Astrocyte of the hippocampus (primary cell): ENCODE measurements at regions not wholly inside any gene's neighbourhood (a gene's known extent, or its start where the extent isn't known, plus 50 kb on each side); places are given as distances from the start of the nearest gene placed in this dataset.

Experiments
- DNase-seq: peaks from one replicate; pipeline ENCODE4 v3.0.0; 2011; ENCODE audit warnings: low read depth, low spot score

DNA sequence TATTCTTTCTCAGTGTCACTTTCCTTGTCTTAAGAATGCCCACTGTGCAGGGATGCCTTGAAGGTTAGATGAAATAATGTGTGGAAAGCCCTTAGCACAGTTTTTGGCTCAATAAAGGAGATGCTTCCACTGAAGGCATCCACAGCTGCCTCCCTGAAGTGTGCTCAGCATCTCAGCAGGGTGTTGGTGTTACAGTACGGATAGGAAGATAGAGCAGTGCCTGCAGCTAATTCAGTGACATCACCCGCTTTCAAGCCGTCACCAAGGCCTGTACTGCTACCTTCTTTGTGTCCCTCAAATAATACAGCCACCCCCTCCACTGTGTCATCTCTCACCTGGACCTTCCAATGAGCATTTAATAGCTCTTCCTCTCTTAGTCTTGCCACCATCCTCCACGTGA lies 59.0 kb downstream of the NDUFS5 start:
- no peak for DNase-seq

DNA sequence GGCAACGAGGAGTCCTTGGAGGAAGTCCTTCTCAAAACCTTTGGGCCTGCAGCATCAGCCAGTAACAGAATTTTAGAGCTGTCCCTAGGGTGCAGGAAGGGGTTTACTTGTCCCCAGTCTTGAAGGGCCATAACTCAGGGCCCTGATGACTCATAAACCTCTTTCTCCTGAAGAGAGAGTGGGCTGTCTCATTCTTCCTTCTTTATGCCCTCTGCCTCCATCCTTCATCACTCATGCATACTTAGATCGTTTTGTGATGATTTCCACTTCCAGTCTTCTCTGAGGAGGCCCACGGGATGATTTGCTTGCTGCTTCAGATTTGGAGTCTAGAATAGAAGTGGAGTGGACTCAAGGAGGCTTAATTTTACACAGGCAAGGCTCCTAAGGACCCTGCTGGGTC lies 60.2 kb downstream of the NDUFS5 start:
- DNase-seq = no peak

DNA sequence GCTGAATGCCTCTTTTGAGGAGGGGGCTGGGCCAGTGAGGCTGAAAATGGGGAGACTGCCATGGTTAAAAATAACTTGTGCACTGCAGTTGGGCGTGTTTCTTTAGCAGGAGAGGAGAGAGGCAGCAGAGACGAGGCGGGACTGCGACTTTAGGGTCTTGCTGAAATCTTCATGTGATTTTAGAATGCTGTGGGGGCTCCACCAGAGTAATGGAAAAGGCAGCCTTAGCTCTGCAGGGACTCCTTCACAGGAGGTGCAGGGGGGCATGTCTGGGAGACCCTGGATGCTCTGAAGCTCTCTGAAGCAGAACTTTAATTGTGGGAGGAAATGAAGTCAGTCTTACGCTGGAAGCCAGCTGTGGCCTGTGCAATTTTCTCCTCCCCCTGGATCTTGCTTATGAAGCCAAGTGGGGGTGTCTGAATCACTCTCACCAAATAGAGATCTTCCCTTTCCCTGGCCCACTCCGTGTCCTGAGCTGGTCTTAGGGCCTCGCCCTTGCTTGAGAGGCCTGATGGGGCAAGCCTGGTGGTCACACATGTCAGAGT lies 60.8 kb downstream of the NDUFS5 start:
- DNase-seq = no peak

DNA sequence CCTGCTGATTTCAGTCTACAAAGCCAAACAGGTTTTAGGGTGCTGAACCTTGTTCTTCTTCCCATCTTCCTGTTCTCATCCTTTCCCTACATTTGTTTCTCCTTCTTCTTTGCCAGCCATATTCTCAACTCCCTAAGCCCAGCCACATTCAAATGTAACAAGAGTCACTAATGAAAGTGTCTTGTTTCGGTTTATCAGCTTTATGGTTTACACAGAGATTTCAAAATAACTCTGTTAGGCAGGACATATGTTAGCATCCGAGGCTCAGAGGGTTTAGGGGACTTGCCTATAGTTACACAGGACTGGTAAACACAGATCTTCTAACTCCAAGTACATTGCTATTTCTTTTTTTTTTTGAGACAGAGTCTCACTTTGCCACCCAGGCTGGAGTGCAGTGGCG lies 61.3 kb downstream of the NDUFS5 start:
- no peak for DNase-seq

DNA sequence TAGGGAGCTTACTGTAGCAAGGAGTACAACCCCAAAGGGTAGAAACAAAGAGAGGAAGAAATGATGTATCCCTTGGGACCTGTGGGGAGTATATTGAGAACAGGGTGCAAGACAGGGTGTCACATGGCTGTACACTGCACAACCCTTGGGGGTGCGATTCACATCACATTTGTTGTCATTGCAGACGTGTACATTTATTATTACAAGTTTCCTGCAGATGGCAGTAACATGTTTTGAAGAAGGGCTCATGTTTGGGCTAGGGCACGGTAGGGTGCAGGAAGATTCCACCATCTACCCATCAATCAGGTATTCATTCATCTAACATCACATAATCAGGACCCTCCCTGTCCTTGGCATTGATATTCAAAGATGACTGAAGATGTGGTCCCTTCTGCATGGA lies 62.5 kb downstream of the NDUFS5 start:
- no peak for DNase-seq

DNA sequence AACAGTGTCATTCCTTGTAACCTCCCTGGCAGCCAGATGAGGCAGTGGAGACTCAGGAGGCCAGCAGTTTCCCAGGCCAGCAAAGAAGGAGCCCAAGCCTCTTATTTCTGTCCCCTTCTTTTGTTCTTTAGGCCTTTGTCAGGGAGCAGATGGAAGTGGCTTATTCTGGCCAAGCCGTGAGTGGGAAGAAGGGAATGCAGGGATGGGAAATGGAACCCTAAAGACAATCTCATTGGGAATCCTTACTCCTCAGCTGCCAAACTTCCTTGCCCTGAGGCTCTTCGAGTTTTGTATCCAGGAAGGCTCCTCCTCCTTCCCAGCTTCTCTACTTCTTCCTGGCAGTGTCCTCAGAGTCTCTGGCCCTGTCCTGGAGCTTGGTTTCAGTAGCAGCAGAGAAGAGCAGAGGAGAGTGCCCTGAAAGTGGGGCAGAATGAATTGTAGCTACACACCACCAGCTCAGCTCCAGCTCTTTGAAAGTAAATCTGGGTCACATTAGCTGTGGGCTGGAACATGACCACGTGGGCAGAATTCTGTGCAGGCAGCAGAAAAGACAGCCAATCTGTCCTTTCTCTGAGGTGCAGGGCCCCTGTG lies 63.9 kb downstream of the NDUFS5 start:
- no peak for DNase-seq

DNA sequence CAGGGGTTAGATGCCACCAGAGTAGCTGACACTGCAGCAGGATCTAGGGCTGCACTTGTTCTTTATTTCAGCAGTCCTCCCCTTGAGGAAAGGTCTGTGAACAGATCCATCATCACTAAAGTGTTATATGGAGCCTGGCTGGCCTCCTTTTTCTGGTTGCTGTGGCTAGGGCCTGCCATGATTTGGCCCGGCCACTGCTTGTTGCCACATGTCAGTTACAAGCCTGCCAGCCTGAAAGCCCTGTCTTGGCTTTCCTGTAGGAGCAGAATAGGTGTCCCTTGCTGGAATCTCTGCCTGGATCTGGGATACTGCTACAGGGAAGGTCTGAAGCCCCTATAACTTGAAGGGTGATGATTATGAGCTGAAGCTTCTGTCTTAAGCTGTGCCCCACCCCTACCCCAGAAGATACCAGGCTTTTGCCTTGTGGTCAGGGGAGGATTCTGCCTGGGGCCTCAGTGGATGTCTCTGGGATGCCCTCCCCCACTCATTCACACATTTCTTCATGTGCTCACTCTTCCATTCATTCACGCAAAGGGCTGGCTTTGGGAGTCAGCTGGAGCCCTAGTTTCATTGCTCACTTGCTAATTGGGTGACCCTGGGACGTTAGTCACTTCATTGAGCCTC lies 64.7 kb downstream of the NDUFS5 start:
- DNase-seq = no peak

DNA sequence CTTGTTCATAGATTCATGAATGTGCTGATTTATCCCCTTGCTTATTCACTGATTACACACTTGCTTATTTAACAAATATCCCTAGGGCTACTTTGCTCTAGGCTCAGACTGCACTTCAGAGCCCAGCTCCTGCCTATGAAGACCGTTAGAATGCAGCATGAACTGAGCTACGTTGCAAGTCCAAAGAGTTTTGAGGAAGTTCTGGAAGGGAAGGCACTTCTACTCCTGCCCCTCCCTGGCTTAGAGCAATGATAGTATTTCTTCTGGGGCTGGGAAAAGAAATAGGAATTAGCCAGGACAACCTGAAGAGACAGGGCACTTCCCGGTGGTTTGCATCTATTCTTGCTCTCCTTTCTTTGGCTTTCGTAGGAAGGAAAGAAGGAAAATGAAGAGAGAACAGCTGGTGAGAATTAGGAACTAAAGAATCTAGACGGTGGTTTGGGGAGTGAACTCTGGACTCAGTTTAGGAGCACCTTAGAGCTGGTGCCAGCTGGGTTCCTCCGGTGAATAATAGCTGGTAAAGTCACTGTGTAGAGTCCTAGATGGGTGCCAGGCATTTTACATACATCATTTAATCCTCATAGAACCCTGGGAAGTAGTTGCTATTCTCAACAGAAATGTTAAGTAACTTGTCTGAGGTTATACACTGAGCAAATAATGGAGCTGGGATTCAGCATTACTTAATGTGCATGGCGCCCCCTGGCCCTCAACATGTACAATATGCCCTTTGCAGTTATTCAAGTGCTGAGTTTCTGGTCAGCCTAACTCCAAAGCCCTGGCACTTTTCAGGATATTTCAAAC lies 65.9 kb downstream of the NDUFS5 start:
- DNase-seq = peak; percentile 87

DNA sequence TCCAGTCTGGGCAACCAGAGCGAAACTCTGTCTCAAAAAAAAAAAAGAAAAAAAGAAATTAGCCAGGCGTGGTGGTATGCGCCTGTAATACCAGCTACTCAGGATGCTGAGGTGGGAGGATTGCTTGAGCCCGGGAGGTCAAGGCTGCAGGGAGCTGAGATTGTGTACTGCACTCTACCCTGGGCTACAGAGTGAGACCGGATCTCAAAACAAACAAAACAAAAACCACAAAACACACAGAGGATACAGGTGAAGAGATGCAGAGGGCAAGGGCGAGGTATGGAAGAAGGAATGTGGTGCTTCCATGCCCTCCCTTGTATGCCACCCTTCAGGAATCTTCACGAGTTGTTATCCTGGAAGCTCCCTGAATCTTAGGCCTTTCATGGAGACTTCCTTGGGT lies 68.5 kb downstream of the NDUFS5 start:
- DNase-seq = no peak

DNA sequence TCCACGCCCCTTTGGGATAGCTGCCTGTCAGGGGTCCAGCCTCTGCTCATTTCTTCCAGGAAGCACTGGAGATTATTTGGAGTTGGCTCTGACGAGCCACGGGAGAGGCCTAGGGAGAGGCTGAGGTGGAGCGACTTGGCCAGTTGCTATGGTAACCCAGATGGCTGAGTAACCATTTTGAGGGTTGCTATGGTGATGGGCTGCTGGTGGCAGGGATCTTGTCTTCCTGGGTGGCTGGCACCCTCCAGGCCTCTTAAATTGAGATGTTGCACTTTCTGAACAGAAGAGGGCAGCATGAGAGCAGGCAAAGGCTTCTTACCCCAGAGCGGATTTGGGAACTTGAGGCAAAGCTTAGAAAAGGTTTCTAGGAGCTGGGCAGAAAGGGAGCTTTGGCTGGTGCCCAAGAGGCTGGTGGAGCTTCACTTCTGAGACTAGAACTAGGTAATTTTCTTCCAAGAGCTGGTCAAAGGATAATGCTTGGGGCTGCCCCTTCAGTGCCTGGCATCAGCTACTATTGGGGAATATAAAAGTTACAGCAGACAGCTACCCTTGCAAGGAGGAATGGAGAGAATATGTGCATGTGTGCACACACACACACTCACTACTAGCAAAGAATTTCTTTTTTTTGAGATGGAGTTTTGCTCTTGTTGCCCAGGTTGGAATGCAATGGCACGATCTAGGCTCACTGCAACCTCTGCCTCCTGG lies 72.5 kb downstream of the NDUFS5 start:
- DNase-seq = peak; percentile 95

DNA sequence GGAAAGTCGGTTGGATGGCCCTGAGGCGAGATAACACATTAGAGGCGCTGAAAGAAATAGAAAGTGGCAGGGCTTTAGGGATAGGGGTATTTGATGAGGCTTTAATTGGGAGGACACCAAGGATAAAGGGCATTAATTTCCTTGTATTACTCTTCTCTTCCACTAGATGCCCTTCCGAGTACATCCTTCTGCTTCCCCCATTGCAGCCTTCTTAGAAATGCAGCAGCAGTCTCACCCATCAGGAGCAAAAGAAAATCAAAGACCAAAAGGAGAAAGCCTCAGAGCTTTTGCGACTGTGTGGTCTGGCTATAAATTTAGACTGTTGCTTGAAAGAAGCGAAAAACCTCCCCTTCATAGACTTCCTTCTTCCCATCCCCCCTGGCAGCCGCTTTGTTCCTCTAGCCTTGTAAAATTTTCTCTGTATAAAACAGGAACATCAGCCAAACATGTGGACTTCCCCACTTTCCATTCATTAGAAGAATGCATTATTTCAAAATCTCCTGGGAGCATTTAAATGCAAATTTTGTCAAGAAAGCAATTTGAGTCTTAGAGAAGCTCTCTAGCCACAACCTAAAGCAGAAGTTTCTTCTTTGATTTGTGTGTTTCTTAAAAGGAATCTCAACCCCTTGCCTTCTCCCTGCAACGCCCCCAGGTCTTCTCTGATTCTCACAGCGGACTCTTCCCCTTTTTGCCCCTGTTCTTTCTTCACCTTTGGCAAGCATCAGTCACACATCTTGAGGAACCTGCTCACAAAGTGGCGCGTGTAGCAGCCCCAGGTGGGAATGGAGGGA lies 76.6 kb downstream of the NDUFS5 start:
- DNase-seq = peak; percentile 86

DNA sequence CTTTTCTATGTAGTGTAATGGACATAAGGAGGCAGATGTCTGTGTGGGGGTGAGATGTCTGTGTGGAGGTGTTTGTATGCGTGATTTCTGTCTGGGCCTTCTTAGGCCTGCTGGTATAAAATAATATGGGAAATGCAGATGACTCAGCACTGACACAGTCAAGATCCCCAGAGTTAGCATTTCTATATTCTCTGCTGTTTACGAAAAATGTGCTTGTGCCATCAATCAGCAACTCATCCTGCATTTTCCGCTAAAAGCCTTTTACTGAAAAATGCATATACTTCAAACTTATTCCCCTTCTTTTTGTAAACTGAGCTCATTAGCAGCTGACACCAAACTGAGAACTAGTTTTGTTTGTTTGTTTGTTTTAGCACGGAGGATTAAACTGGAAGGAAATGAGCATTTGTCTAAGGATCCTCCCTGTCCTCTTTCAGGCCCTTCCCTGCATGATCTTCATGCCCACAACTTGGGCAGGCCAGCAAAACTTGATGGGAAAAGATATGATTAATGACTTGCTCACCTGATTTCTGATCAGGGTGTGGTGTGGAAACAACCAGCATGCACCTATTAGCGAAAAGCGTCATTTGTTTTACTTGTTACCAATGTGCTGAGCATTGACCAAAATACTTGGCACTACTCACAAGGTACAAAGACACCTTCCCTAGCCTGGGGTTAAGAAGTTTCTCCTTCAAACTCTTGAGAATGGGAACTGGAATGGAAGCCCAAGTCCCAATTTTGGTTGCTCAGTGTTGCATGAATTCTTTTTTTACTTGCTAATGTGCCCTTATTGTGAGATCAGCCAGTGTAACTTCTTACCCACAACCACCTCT lies 77.4 kb downstream of the NDUFS5 start:
- no peak for DNase-seq

DNA sequence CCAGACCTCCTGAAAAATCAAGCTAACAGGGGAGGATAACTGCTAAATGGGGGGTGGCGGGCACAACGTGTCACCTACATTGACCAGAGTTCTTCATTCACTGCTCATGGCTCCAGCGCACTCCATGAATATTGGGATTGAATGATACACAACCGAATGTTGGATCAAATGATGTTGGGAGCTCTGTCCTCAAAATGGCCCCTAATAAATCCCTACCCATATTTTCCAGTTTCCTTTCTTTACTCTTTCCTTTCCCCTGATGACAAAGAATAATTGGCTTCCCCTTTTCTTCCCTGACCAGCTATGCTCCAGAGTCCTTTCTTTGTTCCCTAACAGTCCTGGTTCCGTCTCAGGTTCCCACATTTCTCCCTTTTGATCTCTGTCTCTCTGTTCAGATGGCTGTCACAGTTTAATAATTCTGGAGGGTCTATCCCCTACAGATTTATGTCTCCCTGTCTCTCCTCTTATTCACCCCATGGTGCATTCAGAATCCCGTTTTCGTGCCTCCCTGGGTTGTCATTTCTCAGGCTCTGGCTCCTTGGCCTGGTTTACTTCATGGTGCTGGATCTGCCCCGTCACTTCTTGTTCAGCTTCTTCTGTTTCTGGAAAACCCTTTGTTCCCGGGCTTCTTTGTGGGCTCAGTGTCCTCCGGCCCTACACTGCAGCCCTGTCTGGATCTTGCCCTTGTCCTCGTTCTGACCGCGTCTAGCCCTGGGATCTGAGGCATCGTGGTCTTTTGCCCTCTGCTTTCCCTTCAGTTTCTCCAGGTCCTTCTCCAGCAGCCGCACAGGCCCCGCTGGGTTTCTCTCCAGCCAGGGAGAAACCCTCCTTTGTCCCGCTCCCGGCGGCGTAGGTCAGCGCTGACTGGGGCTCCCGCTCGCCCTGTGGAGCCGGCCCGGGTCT lies 78.3 kb downstream of the NDUFS5 start:
- peak; percentile 74 for DNase-seq

DNA sequence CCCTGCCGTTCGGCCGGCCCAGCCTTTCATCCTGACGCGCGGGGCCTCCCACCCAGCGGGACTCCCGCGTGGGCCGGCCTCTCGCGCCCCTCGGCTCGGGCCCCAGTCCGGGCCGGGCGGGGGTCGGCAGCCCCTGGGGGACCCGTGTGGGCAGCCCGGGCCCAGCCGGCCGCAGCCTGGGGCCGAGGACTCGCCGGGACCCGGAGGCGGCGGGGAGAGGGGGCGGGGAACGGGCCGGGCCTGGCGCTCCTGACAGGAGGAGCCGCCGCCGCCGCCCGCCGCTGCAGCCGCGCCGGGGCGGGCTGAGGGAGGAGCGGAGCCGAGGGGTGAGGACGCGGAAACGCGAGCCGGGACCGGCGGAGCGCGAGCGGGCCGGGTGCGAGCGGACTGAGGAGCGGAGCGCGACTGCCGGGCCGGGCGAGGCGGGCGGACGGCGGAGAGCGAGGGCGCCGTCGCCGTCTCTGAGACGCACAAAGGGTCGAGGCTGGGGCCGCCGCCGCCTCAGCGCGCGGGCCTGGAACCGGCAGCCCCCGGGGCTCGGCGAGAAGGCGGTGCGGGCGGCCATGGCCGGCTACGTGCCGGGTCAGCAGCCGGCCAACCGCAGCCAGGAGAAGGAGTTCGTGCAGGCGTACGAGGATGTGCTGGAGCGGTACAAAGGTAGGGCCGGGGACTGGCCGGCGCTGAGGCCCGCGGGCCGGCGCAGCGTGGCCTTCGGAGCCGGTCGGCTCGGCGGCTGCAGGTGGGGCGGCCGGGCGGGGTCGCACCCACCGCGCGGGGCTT lies 79.1 kb downstream of the NDUFS5 start:
- peak; percentile 90 for DNase-seq

DNA sequence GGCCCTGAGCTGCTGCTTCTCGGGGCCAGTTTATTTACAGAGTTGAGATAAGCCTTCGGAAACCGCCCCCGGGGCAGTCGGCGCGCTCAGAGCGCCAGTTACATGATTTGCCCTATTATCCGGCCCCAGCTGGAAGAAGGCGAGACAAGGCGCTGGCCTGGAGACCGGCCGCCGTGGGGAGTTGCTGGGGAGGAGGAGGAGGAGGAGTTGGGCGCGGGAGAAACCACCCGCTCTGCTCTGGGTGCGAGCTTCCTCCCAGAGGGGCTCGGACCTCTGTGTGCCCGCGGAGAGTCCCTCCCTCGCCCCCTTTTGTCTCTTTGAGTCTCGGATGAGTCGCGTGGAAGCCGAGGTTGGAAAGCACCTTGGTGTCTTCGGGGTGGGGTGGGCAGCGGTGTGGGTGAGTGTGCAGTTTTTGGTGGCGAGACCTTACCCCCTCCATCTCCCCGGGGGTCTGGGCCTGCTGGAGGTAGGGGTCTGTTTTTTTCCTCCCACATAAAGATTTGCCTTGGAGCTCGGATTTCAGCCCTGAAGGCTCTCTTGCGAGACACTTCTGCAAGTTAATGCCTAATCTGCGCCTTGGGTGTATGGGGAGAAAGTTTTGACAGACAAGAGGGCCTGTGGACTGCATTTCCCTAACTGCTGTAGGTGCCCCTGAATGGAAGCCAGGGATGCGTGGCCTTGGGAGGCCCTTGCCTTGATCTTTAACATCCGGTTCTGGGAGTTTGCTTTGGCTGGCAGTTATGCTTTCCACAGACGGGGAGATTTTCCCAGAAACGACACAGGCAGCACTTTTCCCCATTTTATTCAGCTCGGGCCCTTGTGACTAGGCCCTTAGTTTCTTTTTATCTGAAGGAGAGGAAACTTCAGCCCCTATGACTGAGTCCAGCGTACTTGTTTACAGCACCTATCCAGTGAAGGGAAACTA lies 80.0 kb downstream of the NDUFS5 start:
- peak; percentile 70 for DNase-seq

DNA sequence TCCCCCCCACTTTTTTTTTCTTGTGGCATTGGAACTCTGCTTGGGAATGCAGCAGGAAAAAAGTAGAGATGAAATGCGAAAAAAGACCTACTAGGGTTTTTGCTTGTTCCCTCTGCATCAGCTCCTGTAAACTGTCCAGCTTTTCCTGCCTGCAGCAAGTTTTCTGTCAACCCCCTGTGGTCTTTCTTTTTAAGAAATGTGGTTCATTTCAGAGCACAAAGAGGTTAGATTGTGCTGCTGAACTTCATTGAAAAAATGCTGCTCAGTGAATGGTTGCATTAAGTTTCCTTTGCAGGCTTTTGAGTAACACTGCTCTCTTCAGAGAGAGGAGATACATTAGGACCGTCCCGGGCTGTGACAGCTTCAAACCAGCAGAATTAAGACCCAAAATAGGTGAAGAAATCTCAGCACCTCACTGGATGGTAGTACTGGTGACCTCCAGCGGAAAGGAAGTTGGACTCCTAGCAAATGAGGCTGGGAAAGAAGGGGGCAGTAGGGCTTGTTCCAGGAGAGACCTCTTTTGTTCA lies 80.7 kb downstream of the NDUFS5 start:
- peak; percentile 50 for DNase-seq
